Spleen (tissue), 7 donors: ENCODE measurements at regions not wholly inside any gene's neighbourhood (a gene's known extent, or its start where the extent isn't known, plus 50 kb on each side); places are given as distances from the start of the nearest gene placed in this dataset.

Experiments used
- CTCF ChIP-seq, 11 experiments: fragments of 200-600 bp in 7 of 11; fragments of 450-650 bp in 4 of 11; sonication (generic) in 4 of 11; IDR thresholded peaks in 8 of 11; conservative IDR thresholded peaks in 3 of 11; 1 replicate in 7 of 11; 2 replicates in 4 of 11; pipeline versions ENCODE4 v1.4.0 to v1.8.0; 2016 to 2021; ENCODE audit warnings: antibody characterized with exemption in 11 of 11, inconsistent platforms in 4 of 11, mild to moderate bottlenecking in 1 of 11
- POLR2A ChIP-seq, 3 donors: fragments of 450-650 bp; IDR thresholded peaks; one replicate each; pipeline ENCODE4 v1.5.1; 2017; ENCODE audit warnings: antibody characterized with exemption in 3 of 3, mild to moderate bottlenecking in 1 of 3
- POLR2AphosphoS5 ChIP-seq, 3 donors: sonication (generic); formaldehyde crosslinking; IDR thresholded peaks; one replicate each; pipeline ENCODE4 v1.5.1; 2017; ENCODE audit warnings: antibody characterized with exemption in 3 of 3
- donor health status: DM: no; HTN: no; CAD: no; lungs with moderate emphysema.
- donor health status: DM: no; HTN: no; CAD: no.
- donor health status: DM: no; HTN: no; CAD: no.

GRCh38 chr16:62170642-62171041 is 134.4 kb upstream of the CDH8 start:
- TF ChIP-seq CTCF (IDR thresholded peaks at IDR 0.05 in 8 of 11, conservative IDR thresholded peaks at IDR 0.05 in 3 of 11) (no peak), POLR2A (IDR thresholded peaks at IDR 0.05) (no peak), POLR2AphosphoS5 (IDR thresholded peaks at IDR 0.05) (no peak)
